Prostate gland (tissue), 2 donors: ENCODE measurements at regions not wholly inside any gene's neighbourhood (a gene's known extent, or its start where the extent isn't known, plus 50 kb on each side); places are given as distances from the start of the nearest gene placed in this dataset.

ENCODE experiments used
- DNase-seq: peaks from one replicate; pipeline ENCODE4 v3.0.0-alpha.2; 2019; ENCODE audit warnings: low spot score
- H3K27ac ChIP-seq, 2 donors: fragments of 200-600 bp; sonication (generic); 2 replicates each; pipeline ENCODE4 v1.5.1; 2017 to 2019
- H3K27me3 ChIP-seq: fragments of 200-600 bp; sonication (generic); replicated peaks from 2 replicates; pipeline ENCODE4 v1.5.1; 2019; ENCODE audit not compliant: insufficient read depth
- H3K36me3 ChIP-seq, 2 donors: fragments of 200-600 bp; sonication (generic); 1 replicate in 1 of 2; 2 replicates in 1 of 2; pipeline versions ENCODE4 v1.5.1 to v1.8.1; 2017 to 2019
- H3K4me1 ChIP-seq: fragments of 200-600 bp; sonication (generic); replicated peaks from 2 replicates; pipeline ENCODE4 v1.5.1; 2019
- H3K4me3 ChIP-seq, 2 donors: fragments of 200-600 bp; sonication (generic); 2 replicates each; pipeline ENCODE4 v1.5.1; 2017 to 2019
- H3K9me3 ChIP-seq: fragments of 200-600 bp; sonication (generic); 2 replicates; pipeline ENCODE4 v1.5.1; 2017
- CTCF ChIP-seq, 4 experiments: fragments of 200-600 bp in 2 of 4; fragments of 450-650 bp in 2 of 4; sonication (generic) in 2 of 4; IDR thresholded peaks; 1 replicate in 3 of 4; 2 replicates in 1 of 4; pipeline ENCODE4 v1.5.1; 2016 to 2019; ENCODE audit warnings: antibody characterized with exemption in 4 of 4, mild to moderate bottlenecking in 2 of 4, moderate library complexity in 2 of 4
- POLR2A ChIP-seq: fragments of 450-650 bp; IDR thresholded peaks from one replicate; pipeline ENCODE4 v1.6.1; 2016; ENCODE audit warnings: antibody characterized with exemption, mild to moderate bottlenecking
- POLR2AphosphoS5 ChIP-seq: sonication (generic); formaldehyde crosslinking; IDR thresholded peaks from one replicate; pipeline ENCODE4 v1.6.1; 2017; ENCODE audit warnings: antibody characterized with exemption
- WGBS: methylation state at CpG from one replicate; pipeline ENCODE4 v1.1.5; 2018; 5-methylcytosine and 5-hydroxymethylcytosine counted together
- intact Hi-C: fragments of 100-400 bp; cut with DNase I; formaldehyde crosslinking; loops from one replicate; pipeline ENCODE4 v1.14.2; 2022

GRCh38 chr1:4344065-4344732, 310.2 kb upstream of the AJAP1 start:
- no peak for TF ChIP-seq POLR2A
- DNase-seq, result no peak
- H3K4me1 ChIP-seq, result no peaks in the 10 kb centered on the region
- no peaks in the 10 kb centered on the region for H3K36me3 ChIP-seq
- H3K27ac ChIP-seq, result no peak overlapping the region
- 81% methylated on average over 18 of the region's 18 CpGs for WGBS
- H3K27me3 ChIP-seq, result no peaks in the 10 kb centered on the region
- no peaks in the 10 kb centered on the region for H3K9me3 ChIP-seq
- H3K4me3 ChIP-seq, result no peak overlapping the region
- intact Hi-C loops, result no loop called here

GRCh38 chr1:4345094-4345493, 309.3 kb upstream of the AJAP1 start:
- intact Hi-C loops, result no loop called here
- TF ChIP-seq POLR2A (no peak), POLR2AphosphoS5 (no peak), CTCF (IDR thresholded peaks at IDR 0.05) (no peak)
- Histone ChIP-seq H3K27me3 (no peaks in the 10 kb centered on the region), H3K36me3 (no peaks in the 10 kb centered on the region), H3K4me1 (no peaks in the 10 kb centered on the region), H3K9me3 (no peaks in the 10 kb centered on the region), H3K4me3 (no peak overlapping the region), H3K27ac (no peak overlapping the region)
- 92% methylated on average over 14 of the region's 14 CpGs for whole genome bisulfite sequencing
- no peak for DNase-seq

- H3K27ac ChIP-seq, result no peak overlapping the region
- intact Hi-C loops, result no loop called here
- H3K36me3 ChIP-seq, result no peaks in the 10 kb centered on the region
- no peaks in the 10 kb centered on the region for H3K27me3 ChIP-seq
- H3K9me3 ChIP-seq, result no peaks in the 10 kb centered on the region
- TF ChIP-seq POLR2AphosphoS5 (no peak), CTCF (IDR thresholded peaks at IDR 0.05) (no peak), POLR2A (no peak)
- WGBS, result 69% methylated on average over 4 of the region's 4 CpGs
- no peak overlapping the region for H3K4me3 ChIP-seq
- no peaks in the 10 kb centered on the region for H3K4me1 ChIP-seq
- no peak for DNase-seq
These were observed 308.3 kb upstream of the AJAP1 start for GRCh38 chr1:4346131-4346530.

GRCh38 chr1:4351453-4351852, 303.0 kb upstream of the AJAP1 start:
- intact Hi-C loops, result no loop called here
- DNase-seq, result no peak
- TF ChIP-seq CTCF (IDR thresholded peaks at IDR 0.05) (no peak), POLR2AphosphoS5 (no peak), POLR2A (no peak)
- no peaks in the 10 kb centered on the region for H3K9me3 ChIP-seq
- H3K27me3 ChIP-seq, result no peaks in the 10 kb centered on the region
- no peaks in the 10 kb centered on the region for H3K4me1 ChIP-seq
- H3K36me3 ChIP-seq, result no peaks in the 10 kb centered on the region
- H3K4me3 ChIP-seq, result no peak overlapping the region
- no peak overlapping the region for H3K27ac ChIP-seq
- WGBS, result 97% methylated on average over 6 of the region's 6 CpGs

GRCh38 chr1:4353090-4353856, 301.1 kb upstream of the AJAP1 start:
- no peak overlapping the region for H3K4me3 ChIP-seq
- no peaks in the 10 kb centered on the region for H3K27me3 ChIP-seq
- no peaks in the 10 kb centered on the region for H3K4me1 ChIP-seq
- WGBS, result 82% methylated on average over 13 of the region's 13 CpGs
- no peak for DNase-seq
- H3K36me3 ChIP-seq, result no peaks in the 10 kb centered on the region
- no peaks in the 10 kb centered on the region for H3K9me3 ChIP-seq
- H3K27ac ChIP-seq, result no peak overlapping the region
- TF ChIP-seq POLR2AphosphoS5 (no peak), POLR2A (no peak), CTCF (IDR thresholded peaks at IDR 0.05) (no peak)
- intact Hi-C loops, result no loop called here
